ENCODE measurements at regions not wholly inside any gene's neighbourhood (a gene's known extent, or its start where the extent isn't known, plus 50 kb on each side); places are given as distances from the start of the nearest gene placed in this dataset.

DNA sequence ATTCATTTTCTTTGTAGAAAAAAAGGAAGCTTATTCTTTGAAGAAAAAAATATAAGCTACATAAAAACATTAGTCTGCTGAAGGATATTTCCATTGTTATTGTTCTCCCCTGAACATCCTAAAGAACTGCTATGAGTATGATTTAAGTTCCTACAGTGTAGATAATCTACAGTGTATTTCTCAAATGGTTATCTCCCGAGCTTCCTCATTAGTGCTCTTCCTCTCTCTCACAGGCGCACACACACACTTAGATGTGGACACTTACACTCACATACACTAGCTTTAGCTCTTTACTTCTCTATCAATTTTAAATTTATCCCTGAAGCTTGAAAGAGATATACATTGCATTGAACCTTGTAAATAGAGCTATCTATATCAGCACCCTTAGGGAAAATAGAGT is 681.0 kb downstream of the KCNJ3 start:
- TF ChIP-seq, protein P1, sequence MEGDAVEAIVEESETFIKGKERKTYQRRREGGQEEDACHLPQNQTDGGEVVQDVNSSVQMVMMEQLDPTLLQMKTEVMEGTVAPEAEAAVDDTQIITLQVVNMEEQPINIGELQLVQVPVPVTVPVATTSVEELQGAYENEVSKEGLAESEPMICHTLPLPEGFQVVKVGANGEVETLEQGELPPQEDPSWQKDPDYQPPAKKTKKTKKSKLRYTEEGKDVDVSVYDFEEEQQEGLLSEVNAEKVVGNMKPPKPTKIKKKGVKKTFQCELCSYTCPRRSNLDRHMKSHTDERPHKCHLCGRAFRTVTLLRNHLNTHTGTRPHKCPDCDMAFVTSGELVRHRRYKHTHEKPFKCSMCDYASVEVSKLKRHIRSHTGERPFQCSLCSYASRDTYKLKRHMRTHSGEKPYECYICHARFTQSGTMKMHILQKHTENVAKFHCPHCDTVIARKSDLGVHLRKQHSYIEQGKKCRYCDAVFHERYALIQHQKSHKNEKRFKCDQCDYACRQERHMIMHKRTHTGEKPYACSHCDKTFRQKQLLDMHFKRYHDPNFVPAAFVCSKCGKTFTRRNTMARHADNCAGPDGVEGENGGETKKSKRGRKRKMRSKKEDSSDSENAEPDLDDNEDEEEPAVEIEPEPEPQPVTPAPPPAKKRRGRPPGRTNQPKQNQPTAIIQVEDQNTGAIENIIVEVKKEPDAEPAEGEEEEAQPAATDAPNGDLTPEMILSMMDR (IDR thresholded peaks at IDR 0.05; ENCODE audit: insufficient read depth, low read depth, low read length) = no peak
- no peak for TF ChIP-seq EZH2 (IDR thresholded peaks at IDR 0.05; ENCODE audit: insufficient read depth, low read length)

All from astrocyte (in vitro differentiated cells and primary cell).